SKM-1 treated with dmso at 0.1 percent for 144 hours (cell line): ENCODE measurements at regions not wholly inside any gene's neighbourhood (a gene's known extent, or its start where the extent isn't known, plus 50 kb on each side); places are given as distances from the start of the nearest gene placed in this dataset.
A peak's percentile ranks its signal among the peaks of the same experiment; 100 is the strongest.

Source experiments
- DNase-seq: peaks from one replicate; lab custom pipeline; 2025; ENCODE audit not compliant: unreplicated experiment; lab: John Stamatoyannopoulos, UW

GRCh38 chr1:50295566-50295965 lies 127.7 kb downstream of the DMRTA2 start:
- no peak for DNase-seq

GRCh38 chr1:50292276-50292675 lies 131.0 kb downstream of the DMRTA2 start:
- DNase-seq = no peak

GRCh38 chr1:50289495-50289894 lies 133.7 kb downstream of the DMRTA2 start:
- no peak for DNase-seq

- DNase-seq = no peak
Observed at GRCh38 chr1:50285994-50286393, 137.2 kb downstream of the DMRTA2 start.

GRCh38 chr1:50279622-50280330 lies 143.5 kb downstream of the DMRTA2 start:
- DNase-seq = no peak

- no peak for DNase-seq
Observed at GRCh38 chr1:50278961-50279360, 144.3 kb downstream of the DMRTA2 start.

GRCh38 chr1:50278410-50278809 lies 144.8 kb downstream of the DMRTA2 start:
- no peak for DNase-seq

GRCh38 chr1:50275566-50275965 lies 147.7 kb downstream of the DMRTA2 start:
- DNase-seq = no peak

- DNase-seq = no peak
Observed at GRCh38 chr1:50272912-50273311, 150.3 kb downstream of the DMRTA2 start.

GRCh38 chr1:50271968-50272578 lies 151.2 kb downstream of the DMRTA2 start:
- peak; percentile 13 for DNase-seq

- DNase-seq = no peak
Observed at GRCh38 chr1:50271337-50271736, 151.9 kb downstream of the DMRTA2 start.

- DNase-seq = no peak
Observed at GRCh38 chr1:50270926-50271325, 152.3 kb downstream of the DMRTA2 start.

GRCh38 chr1:50268049-50268448 lies 155.2 kb downstream of the DMRTA2 start:
- no peak for DNase-seq

GRCh38 chr1:50266509-50266908 lies 156.7 kb downstream of the DMRTA2 start:
- DNase-seq = no peak

- no peak for DNase-seq
Observed at GRCh38 chr1:50265790-50266314, 157.1 kb downstream of the ELAVL4 start.

GRCh38 chr1:50264590-50264989 lies 155.9 kb downstream of the ELAVL4 start:
- no peak for DNase-seq

- no peak for DNase-seq
Observed at GRCh38 chr1:50262436-50262835, 153.7 kb downstream of the ELAVL4 start.

- no peak for DNase-seq
Observed at GRCh38 chr1:50261951-50262350, 153.2 kb downstream of the ELAVL4 start.

GRCh38 chr1:50257940-50258685 lies 149.4 kb downstream of the ELAVL4 start:
- no peak for DNase-seq

- DNase-seq = no peak
Observed at GRCh38 chr1:50257029-50257428, 148.3 kb downstream of the ELAVL4 start.
